ENCODE measurements at regions not wholly inside any gene's neighbourhood (a gene's known extent, or its start where the extent isn't known, plus 50 kb on each side); places are given as distances from the start of the nearest gene placed in this dataset.

DNA sequence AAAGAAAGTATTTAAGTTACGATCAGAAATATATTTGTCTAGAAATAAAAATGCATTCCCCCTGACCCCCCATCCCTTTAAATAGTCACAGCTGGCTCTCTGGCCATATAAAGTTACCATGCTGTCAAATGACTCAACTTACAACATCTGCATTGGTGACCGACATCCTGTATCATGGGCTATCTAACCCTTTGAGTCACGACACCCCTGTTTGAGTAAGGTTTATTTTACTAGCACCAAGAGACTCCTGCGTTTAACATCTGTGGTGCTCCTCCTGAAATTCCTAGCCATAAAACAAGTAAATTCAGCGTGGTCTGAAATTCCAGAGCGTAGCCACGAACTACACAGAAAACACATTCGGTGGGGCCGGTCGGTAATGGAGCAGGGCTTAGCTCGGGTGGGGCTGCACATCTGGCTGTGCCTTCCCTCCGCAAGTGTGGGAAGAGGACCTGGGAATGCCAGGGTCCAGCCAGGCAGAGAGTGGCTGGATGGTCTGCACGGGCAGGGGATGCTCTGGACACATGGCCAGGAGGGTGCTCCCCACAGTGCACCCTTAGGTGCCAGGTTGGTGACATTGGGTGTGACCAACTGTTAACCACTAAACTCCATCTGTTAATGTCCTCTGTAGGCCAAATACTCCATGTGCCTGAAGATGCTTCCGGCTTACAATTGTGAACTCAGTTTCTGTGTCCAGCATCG, 53.0 kb upstream of the CLDN14 start:
- H3K9me2 ChIP-seq (replicated peaks; ENCODE audit: low read depth, low read length) = no peaks in the 10 kb centered on the region
- H3K4me1 ChIP-seq (ENCODE audit: insufficient read depth, low read length, poor library complexity, severe bottlenecking) = no peaks in the 10 kb centered on the region
- H3F3A ChIP-seq (ENCODE audit: low read depth) = no peaks in the 10 kb centered on the region
- no peaks in the 10 kb centered on the region for H3K9me3 ChIP-seq (ENCODE audit: insufficient read depth, low read depth, low read length)
- no peaks in the 10 kb centered on the region for H3K79me2 ChIP-seq (ENCODE audit: insufficient read depth, low read length)
- H2AFZ ChIP-seq (ENCODE audit: low read length) = no peak overlapping the region
- TF ChIP-seq EZH2phosphoT487 (IDR thresholded peaks at IDR 0.05; ENCODE audit: borderline replicate concordance) = no peak
- TF ChIP-seq, protein P1, sequence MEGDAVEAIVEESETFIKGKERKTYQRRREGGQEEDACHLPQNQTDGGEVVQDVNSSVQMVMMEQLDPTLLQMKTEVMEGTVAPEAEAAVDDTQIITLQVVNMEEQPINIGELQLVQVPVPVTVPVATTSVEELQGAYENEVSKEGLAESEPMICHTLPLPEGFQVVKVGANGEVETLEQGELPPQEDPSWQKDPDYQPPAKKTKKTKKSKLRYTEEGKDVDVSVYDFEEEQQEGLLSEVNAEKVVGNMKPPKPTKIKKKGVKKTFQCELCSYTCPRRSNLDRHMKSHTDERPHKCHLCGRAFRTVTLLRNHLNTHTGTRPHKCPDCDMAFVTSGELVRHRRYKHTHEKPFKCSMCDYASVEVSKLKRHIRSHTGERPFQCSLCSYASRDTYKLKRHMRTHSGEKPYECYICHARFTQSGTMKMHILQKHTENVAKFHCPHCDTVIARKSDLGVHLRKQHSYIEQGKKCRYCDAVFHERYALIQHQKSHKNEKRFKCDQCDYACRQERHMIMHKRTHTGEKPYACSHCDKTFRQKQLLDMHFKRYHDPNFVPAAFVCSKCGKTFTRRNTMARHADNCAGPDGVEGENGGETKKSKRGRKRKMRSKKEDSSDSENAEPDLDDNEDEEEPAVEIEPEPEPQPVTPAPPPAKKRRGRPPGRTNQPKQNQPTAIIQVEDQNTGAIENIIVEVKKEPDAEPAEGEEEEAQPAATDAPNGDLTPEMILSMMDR (conservative IDR thresholded peaks at IDR 0.05; ENCODE audit: low read length) = no peak
- no peaks in the 10 kb centered on the region for H3K27me3 ChIP-seq (ENCODE audit: insufficient read depth, low read length, poor library complexity, severe bottlenecking)
- H4K20me1 ChIP-seq (ENCODE audit: insufficient read depth, low read length, poor library complexity, severe bottlenecking) = no peaks in the 10 kb centered on the region
- no peak overlapping the region for H3K9ac ChIP-seq (ENCODE audit: low read depth, low read length, poor library complexity, severe bottlenecking)
- H3K4me3 ChIP-seq (ENCODE audit: low read length, poor library complexity, severe bottlenecking) = no peak overlapping the region
- no peak overlapping the region for H3K4me2 ChIP-seq (ENCODE audit: low read depth, low read length, poor library complexity, severe bottlenecking)
- no peaks in the 10 kb centered on the region for H3K36me3 ChIP-seq (ENCODE audit: insufficient read depth, low read length)

DNA sequence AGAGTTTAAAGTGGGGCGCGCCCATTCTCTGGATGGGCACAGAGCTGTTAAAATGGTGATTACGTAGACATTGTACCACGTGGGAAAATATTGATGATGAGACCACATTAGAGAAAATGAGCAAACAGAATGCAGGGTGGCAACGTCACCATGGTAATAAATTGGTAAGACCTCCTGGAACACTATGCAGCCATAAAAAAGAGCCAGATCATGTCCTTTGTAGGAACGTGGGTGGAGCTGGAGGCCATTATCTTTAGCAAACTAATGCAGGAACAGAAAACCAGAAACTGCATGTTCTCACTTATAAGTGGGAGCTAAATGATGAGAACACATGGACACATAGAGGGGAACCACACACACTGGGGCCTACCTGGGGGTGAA, 53.5 kb upstream of the CLDN14 start:
- no peaks in the 10 kb centered on the region for H3K27me3 ChIP-seq (ENCODE audit: insufficient read depth, low read length, poor library complexity, severe bottlenecking)

DNA sequence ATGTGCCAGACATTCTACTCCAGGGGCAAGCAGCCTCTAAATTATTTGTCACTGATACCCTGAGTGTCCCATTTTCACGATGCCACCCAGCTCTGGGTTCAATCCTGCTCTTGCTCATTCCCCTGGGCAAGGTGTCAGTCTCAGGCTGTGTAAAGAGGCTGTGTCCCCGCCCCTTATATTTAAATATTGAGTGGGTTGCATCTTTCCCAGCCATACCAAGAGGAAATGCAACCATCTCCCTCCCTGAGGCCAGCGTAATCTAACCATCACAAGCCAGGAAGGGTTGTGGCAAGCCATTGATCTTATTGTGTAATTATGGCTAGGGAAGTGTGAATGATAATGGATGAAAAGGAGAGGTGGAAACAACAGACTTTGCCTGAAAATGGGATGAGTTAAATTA, 54.7 kb upstream of the CLDN14 start:
- H3K9me2 ChIP-seq (replicated peaks; ENCODE audit: low read depth, low read length) = no peaks in the 10 kb centered on the region
- H3K36me3 ChIP-seq (ENCODE audit: insufficient read depth, low read length) = no peaks in the 10 kb centered on the region
- H3K9ac ChIP-seq (ENCODE audit: low read depth, low read length, poor library complexity, severe bottlenecking) = no peak overlapping the region
- no peaks in the 10 kb centered on the region for H3K27me3 ChIP-seq (ENCODE audit: insufficient read depth, low read length, poor library complexity, severe bottlenecking)
- H2AFZ ChIP-seq (ENCODE audit: low read length) = no peak overlapping the region
- H3K4me2 ChIP-seq (ENCODE audit: low read depth, low read length, poor library complexity, severe bottlenecking) = no peak overlapping the region
- no peak overlapping the region for H3K4me3 ChIP-seq (ENCODE audit: low read length, poor library complexity, severe bottlenecking)
- TF ChIP-seq, protein P1 (conservative IDR thresholded peaks at IDR 0.05; ENCODE audit: low read length) = no peak
- TF ChIP-seq EZH2phosphoT487 (IDR thresholded peaks at IDR 0.05; ENCODE audit: borderline replicate concordance) = no peak
- no peaks in the 10 kb centered on the region for H3K79me2 ChIP-seq (ENCODE audit: insufficient read depth, low read length)
- no peaks in the 10 kb centered on the region for H4K20me1 ChIP-seq (ENCODE audit: insufficient read depth, low read length, poor library complexity, severe bottlenecking)
- H3K4me1 ChIP-seq (ENCODE audit: insufficient read depth, low read length, poor library complexity, severe bottlenecking) = no peaks in the 10 kb centered on the region
- H3K9me3 ChIP-seq (ENCODE audit: insufficient read depth, low read depth, low read length) = no peaks in the 10 kb centered on the region
- no peaks in the 10 kb centered on the region for H3F3A ChIP-seq (ENCODE audit: low read depth)

More for the DNA sequence above, 53.5 kb upstream of the CLDN14 start:
- Histone ChIP-seq H4K20me1 (ENCODE audit: insufficient read depth, low read length, poor library complexity, severe bottlenecking) (no peaks in the 10 kb centered on the region), H2AFZ (ENCODE audit: low read length) (no peak overlapping the region), H3K79me2 (ENCODE audit: insufficient read depth, low read length) (no peaks in the 10 kb centered on the region), H3K4me3 (ENCODE audit: low read length, poor library complexity, severe bottlenecking) (no peak overlapping the region), H3K9ac (ENCODE audit: low read depth, low read length, poor library complexity, severe bottlenecking) (no peak overlapping the region), H3K4me2 (ENCODE audit: low read depth, low read length, poor library complexity, severe bottlenecking) (no peak overlapping the region), H3F3A (ENCODE audit: low read depth) (no peaks in the 10 kb centered on the region), H3K4me1 (ENCODE audit: insufficient read depth, low read length, poor library complexity, severe bottlenecking) (no peaks in the 10 kb centered on the region), H3K36me3 (ENCODE audit: insufficient read depth, low read length) (no peaks in the 10 kb centered on the region), H3K9me3 (ENCODE audit: insufficient read depth, low read depth, low read length) (no peaks in the 10 kb centered on the region), H3K9me2 (replicated peaks; ENCODE audit: low read depth, low read length) (no peaks in the 10 kb centered on the region)
- no peak for TF ChIP-seq EZH2phosphoT487 (IDR thresholded peaks at IDR 0.05; ENCODE audit: borderline replicate concordance)
